ENCODE measurements at regions not wholly inside any gene's neighbourhood (a gene's known extent, or its start where the extent isn't known, plus 50 kb on each side); places are given as distances from the start of the nearest gene placed in this dataset.

DNA sequence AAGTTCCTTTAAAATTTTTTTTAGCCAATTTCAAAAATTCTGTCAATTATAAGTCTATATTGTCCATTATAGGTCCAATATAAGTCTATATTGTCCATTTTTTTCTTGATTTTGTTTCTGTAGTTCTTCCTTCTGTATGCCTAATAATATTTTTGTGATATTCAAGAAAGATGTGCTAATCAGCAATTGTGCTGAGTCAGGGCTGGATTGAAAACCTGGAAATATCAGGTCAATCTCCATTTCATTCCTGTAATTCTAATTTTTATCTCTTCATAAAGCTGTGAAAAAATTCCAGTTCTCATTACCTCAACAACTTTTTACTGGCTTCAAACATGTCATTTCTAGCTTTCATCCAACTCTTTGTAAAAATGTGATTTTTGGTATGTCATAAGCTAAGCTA, 353.7 kb downstream of the SLITRK6 start:
- no peak for TF ChIP-seq CTCF (conservative IDR thresholded peaks at IDR 0.05; ENCODE audit: low read length)
- TF ChIP-seq EZH2phosphoT487 (IDR thresholded peaks at IDR 0.05; ENCODE audit: borderline replicate concordance): no peak
